Aorta (tissue), 5 donors: ENCODE measurements at regions not wholly inside any gene's neighbourhood (a gene's known extent, or its start where the extent isn't known, plus 50 kb on each side); places are given as distances from the start of the nearest gene placed in this dataset.

Experiments
- ATAC-seq: fragments of 200-7000 bp; cut with Tn5 transposase; one replicate; pipeline ENCODE4 v1.9.1; 2022; ENCODE audit warnings: moderate library complexity; ENCODE audit not compliant: low FRiP score
- DNase-seq, 2 donors: peaks; one replicate each; pipeline ENCODE4 v3.0.0-alpha.2; 2020
- H3K27ac ChIP-seq, 2 donors: one replicate each; pipeline ENCODE4 v1.5.1; 2013; ENCODE audit warnings: low read length in 2 of 2, mild to moderate bottlenecking in 2 of 2, moderate library complexity in 2 of 2, control low read depth in 1 of 2, inconsistent platforms in 1 of 2, low read depth in 1 of 2
- H3K27me3 ChIP-seq, 2 donors: one replicate each; pipeline ENCODE4 v1.6.1; 2013; ENCODE audit warnings: control low read depth in 1 of 2, low read length in 1 of 2, mild to moderate bottlenecking in 1 of 2, moderate library complexity in 1 of 2; ENCODE audit not compliant: insufficient read depth in 2 of 2, control insufficient read depth in 1 of 2
- H3K36me3 ChIP-seq, 2 donors: one replicate each; pipeline ENCODE4 v1.6.1; 2013; ENCODE audit warnings: control low read depth in 1 of 2, low read length in 1 of 2, mild to moderate bottlenecking in 1 of 2; ENCODE audit not compliant: insufficient read depth in 2 of 2, control insufficient read depth in 1 of 2
- H3K4me1 ChIP-seq, 2 donors: one replicate each; pipeline ENCODE4 v1.6.1; 2013; ENCODE audit warnings: low read length in 2 of 2, control low read depth in 1 of 2, mild to moderate bottlenecking in 1 of 2, moderate library complexity in 1 of 2; ENCODE audit not compliant: insufficient read depth in 2 of 2, control insufficient read depth in 1 of 2
- H3K4me3 ChIP-seq, 2 donors: one replicate each; pipeline ENCODE4 v1.5.1; 2013; ENCODE audit warnings: low read length in 2 of 2, control low read depth in 1 of 2, mild to moderate bottlenecking in 1 of 2
- H3K9me3 ChIP-seq: one replicate; pipeline ENCODE4 v1.6.1; 2013; ENCODE audit warnings: mild to moderate bottlenecking, low read length; ENCODE audit not compliant: control insufficient read depth
- WGBS, 2 donors: extraction: QIAGEN DNeasy Blood & Tissue Kit; methylation state at CpG; one replicate each; pipeline ENCODE4 v1.1.7; 2013; 5-methylcytosine and 5-hydroxymethylcytosine counted together
- intact Hi-C, 2 donors: fragments of 100-400 bp; cut with DNase I; formaldehyde crosslinking; loops; one replicate each; pipeline versions ENCODE4 v1.14.2 to v1.15.0; 2022
- donor health status: healthy with polysubstance abuse.
- donor health status: Bipolar disorder and iron deficiency.
- donor health status: DM: no; HTN: no; CAD: no.
- donor health status: DM: no; HTN: no; CAD: no.
- donor health status: DM: yes; HTN: yes; CAD: no.

DNA sequence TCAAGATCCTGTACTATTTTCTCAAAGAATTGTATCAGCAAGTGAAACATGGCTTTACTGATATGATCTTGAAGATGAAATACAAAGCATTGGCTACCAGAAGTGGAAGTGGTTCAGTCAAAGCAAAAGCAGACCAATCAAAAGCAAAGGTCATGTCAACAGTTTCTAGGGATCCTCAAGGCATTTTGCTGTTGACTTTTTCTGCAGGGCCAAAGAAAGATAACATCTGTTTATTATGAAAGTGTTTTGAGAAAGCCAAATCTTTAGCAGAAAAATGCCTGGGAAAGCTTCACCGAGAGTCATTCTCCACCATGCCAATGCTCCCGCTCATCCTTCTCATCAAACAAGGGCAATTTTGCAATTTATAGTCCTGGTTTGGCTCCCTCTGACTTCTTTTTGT is 90.3 kb upstream of the ACO1 start:
- Histone ChIP-seq H3K36me3 (no peaks in the 10 kb centered on the region), H3K4me3 (no peak overlapping the region), H3K27me3 (no peaks in the 10 kb centered on the region), H3K27ac (no peak overlapping the region), H3K9me3 (no peaks in the 10 kb centered on the region), H3K4me1 (no peaks in the 10 kb centered on the region)
- no peak for DNase-seq
- ATAC-seq, result no peak
- WGBS, 2 donors, result 45 to 59% methylated on average over 2 of the region's 2 CpGs
- intact Hi-C loops, result no loop called here

DNA sequence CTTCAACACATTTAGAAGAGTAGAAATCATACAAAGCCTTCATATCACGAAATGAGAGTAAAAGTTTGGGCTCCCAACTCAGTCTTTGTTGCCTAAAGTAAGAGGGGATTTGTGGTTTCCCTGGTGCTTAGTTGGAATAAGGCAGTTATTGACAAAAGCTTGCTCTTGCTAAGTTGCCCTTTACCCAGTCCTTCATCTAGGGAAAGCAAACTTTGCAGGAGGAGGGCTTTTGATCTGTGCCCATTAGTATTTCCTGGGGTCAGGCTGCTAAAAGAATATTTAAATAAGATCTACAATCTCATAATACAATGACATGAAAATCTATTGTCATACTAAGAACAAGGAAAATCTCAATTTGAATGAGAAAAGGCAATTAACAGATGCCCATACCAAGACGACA is 84.1 kb upstream of the ACO1 start:
- Histone ChIP-seq H3K27me3 (no peaks in the 10 kb centered on the region), H3K4me1 (no peaks in the 10 kb centered on the region), H3K27ac (no peak overlapping the region), H3K4me3 (no peak overlapping the region), H3K9me3 (no peaks in the 10 kb centered on the region), H3K36me3 (no peaks in the 10 kb centered on the region)
- 53 to 70% methylated on average over 2 of the region's 2 CpGs for WGBS, 2 donors
- no peak for ATAC-seq
- no peak for DNase-seq
- intact Hi-C loops, result no loop called here

DNA sequence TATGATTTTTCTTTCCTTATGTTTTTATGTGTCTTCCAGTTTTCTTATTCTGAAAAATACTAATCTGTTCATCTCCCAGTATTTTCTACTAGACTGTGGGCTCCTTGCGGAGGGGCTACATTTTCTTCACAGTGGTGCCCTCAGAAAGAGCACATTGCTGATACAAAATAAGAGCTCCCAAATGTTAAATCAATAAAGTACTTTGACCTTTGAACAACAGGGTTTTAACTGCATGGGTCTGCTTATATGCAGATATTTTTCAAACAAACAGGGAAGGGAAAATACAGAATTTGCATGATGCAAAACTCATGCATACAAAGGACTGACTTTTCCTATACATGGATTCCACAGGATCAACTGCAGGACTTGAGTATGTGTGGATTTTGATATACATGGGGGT is 79.9 kb upstream of the ACO1 start:
- DNase-seq (no peak), ATAC-seq (no peak)
- H3K4me1 ChIP-seq, result no peaks in the 10 kb centered on the region
- H3K36me3 ChIP-seq, result no peaks in the 10 kb centered on the region
- no peaks in the 10 kb centered on the region for H3K27me3 ChIP-seq
- intact Hi-C loops, result no loop called here
- H3K9me3 ChIP-seq, result no peaks in the 10 kb centered on the region
- WGBS, 2 donors, result 0 to 3% methylated on average over 1 of the region's 1 CpG
- H3K27ac ChIP-seq, result no peak overlapping the region
- no peak overlapping the region for H3K4me3 ChIP-seq

DNA sequence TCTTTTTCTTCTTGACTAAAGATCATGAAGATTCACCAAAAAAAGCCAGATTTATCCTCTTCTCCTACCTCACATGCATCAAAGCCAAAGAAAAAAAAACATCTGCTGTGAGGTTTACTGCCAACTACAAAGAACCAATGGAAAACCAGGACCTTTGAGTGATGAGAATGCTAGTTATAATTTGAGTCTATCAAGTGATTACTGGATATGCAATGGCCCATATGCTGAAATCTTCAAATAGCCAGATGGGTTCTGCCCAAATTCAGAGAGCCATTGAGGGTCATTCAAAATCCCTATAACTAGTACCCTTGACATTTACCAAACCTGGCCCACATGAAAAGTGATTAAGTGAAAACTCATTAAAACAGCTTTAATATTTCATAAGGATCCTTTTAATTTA is 78.4 kb upstream of the ACO1 start:
- Histone ChIP-seq H3K36me3 (no peaks in the 10 kb centered on the region), H3K27ac (no peak overlapping the region), H3K4me1 (no peaks in the 10 kb centered on the region), H3K9me3 (no peaks in the 10 kb centered on the region), H3K27me3 (no peaks in the 10 kb centered on the region), H3K4me3 (no peak overlapping the region)
- ATAC-seq (no peak), DNase-seq (no peak)
- intact Hi-C loops, result no loop called here

DNA sequence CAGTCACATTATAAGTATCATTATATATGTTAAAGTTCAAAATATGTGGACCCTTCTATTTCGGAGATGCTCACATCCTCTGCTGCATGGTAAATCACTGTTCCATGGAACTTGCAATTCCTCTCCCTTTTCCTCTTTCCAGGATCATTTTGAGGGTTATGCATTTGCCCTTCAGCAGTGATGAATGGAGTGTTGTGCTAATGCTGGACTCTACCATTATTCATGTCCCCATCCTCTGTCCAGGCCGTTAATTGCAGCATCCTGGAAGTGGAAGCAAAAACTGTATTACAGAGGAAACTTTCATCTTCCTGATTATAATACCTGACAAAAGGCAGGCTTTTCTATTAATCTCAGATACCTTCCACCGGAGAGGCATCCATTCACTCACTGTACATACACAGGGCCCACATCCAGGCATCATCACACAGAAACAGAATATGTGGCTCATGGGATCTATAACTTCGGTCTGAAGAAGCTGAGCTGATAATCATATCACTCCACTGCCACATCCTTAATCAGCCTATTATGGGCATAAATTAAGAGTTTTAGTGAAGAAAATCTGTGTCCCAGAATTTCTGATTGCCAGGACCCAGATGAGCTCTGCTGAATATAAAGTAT is 65.0 kb upstream of the ACO1 start:
- no peaks in the 10 kb centered on the region for H3K4me1 ChIP-seq
- intact Hi-C loops, result loop anchor here in 1 of 2 donors (10.0 kb wide), 1 partner anchor 65 kb away; no protein-coding TSS in a partner anchor
- WGBS, 2 donors, result 72 to 73% methylated on average over 4 of the region's 4 CpGs
- H3K27ac ChIP-seq, result no peak overlapping the region
- no peak overlapping the region for H3K4me3 ChIP-seq
- ATAC-seq, result no peak
- H3K27me3 ChIP-seq, result no peaks in the 10 kb centered on the region
- no peaks in the 10 kb centered on the region for H3K36me3 ChIP-seq
- DNase-seq, result no peak
- no peaks in the 10 kb centered on the region for H3K9me3 ChIP-seq

DNA sequence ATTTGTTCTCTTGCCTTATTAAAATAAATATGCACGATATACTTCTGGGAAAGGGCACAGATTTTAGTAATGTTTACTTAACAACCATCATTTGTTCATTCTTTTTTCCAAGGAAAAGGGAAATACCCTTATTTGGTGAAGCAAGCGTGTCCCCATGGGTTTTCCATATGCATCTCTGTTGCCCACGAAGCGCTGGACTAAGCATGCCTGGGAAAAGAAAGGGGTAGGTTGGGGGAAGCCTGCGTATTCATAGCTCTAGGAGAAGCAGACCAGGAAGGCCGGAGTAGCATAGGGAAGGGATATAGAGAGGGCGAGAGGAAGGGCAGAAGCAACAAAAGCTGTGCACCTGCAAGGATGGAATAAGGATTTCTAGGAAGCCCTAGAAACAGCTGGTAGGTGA is 61.8 kb upstream of the ACO1 start:
- H3K4me3 ChIP-seq, result no peak overlapping the region
- no peaks in the 10 kb centered on the region for H3K27me3 ChIP-seq
- intact Hi-C loops, result no loop called here
- H3K4me1 ChIP-seq, result no peaks in the 10 kb centered on the region
- DNase-seq (no peak), ATAC-seq (no peak)
- no peaks in the 10 kb centered on the region for H3K9me3 ChIP-seq
- no peaks in the 10 kb centered on the region for H3K36me3 ChIP-seq
- H3K27ac ChIP-seq, result no peak overlapping the region
- 39 to 48% methylated on average over 7 of the region's 7 CpGs for WGBS, 2 donors

DNA sequence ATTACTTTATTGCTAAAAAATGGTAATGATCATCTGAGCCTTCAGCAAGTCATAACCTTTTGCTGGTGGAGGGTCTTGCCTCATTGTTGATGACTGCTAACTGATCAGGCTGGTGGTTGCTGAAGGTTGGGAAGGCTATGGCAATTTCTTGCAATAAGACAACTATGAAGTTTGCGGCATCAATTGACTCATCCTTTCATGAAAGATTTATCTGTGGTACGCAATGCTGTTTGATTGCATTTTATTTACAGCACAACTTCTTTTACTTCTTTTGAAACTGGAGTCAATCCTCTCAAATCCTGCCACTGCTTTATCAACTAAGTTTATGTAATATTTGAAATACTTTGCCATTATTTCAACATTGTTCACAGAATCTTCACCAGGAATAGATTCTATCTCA is 58.3 kb upstream of the ACO1 start:
- WGBS, 2 donors, result 97 to 98% methylated on average over 2 of the region's 2 CpGs
- intact Hi-C loops, result no loop called here
- no peak overlapping the region for H3K27ac ChIP-seq

DNA sequence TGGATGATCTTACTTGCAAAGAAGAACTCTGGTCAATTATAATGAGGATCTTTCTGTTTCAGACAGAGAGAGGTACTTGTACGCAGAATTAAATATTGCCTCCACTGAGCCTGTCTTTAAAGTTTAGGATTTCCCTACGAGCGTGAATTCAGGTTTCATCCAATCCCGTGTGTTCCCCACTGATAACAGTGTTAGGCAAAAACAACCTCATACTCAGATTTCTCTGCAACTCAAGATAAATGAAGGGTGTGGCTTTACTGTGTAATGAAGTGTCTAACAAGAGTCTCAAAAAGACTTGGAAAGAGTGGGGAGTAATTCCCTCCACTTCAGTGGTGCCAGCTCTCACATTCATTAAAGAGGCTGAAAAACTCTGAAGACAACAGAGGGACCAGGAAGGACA is 53.2 kb upstream of the ACO1 start:
- Histone ChIP-seq H3K36me3 (no peaks in the 10 kb centered on the region), H3K27ac (no peak overlapping the region), H3K27me3 (no peaks in the 10 kb centered on the region), H3K4me3 (no peak overlapping the region), H3K9me3 (no peaks in the 10 kb centered on the region), H3K4me1 (no peaks in the 10 kb centered on the region)
- intact Hi-C loops, result no loop called here
- ATAC-seq, result no peak
- DNase-seq, result no peak
- 71 to 78% methylated on average over 4 of the region's 4 CpGs for WGBS, 2 donors

More for the DNA sequence above, 58.3 kb upstream of the ACO1 start:
- no peaks in the 10 kb centered on the region for H3K27me3 ChIP-seq
- H3K9me3 ChIP-seq, result no peaks in the 10 kb centered on the region
- H3K36me3 ChIP-seq, result no peaks in the 10 kb centered on the region
- no peak for ATAC-seq
- H3K4me1 ChIP-seq, result no peaks in the 10 kb centered on the region
- DNase-seq, result no peak
- H3K4me3 ChIP-seq, result no peak overlapping the region

DNA sequence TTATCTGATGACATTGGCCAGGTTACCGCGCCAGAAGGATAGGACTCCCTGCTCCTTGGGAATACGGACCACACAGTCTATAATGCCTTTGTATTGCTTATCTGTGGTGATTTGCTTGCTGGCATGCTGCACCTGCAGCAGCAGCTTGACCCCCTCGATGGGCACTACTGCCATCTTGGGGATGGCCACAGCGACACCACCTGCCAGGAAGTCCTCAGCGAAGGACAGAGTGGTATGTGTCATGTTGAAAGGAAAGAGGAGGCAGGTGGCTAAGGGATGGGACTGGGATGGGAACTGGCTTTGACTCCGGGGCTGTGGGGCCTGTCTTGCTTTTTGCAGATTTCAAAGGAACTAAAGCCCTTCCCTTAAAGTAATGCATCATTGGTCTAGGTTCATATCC is 50.3 kb upstream of the ACO1 start:
- no peak for ATAC-seq
- no peaks in the 10 kb centered on the region for H3K4me1 ChIP-seq
- no peaks in the 10 kb centered on the region for H3K27me3 ChIP-seq
- no peaks in the 10 kb centered on the region for H3K36me3 ChIP-seq
- no peak for DNase-seq
- no peak overlapping the region for H3K4me3 ChIP-seq
- H3K27ac ChIP-seq, result no peak overlapping the region
- WGBS, 2 donors, result 86 to 88% methylated on average over 7 of the region's 7 CpGs
- intact Hi-C loops, result no loop called here
- no peaks in the 10 kb centered on the region for H3K9me3 ChIP-seq
